B cell (primary cell): ENCODE measurements at regions not wholly inside any gene's neighbourhood (a gene's known extent, or its start where the extent isn't known, plus 50 kb on each side); places are given as distances from the start of the nearest gene placed in this dataset.

Experiments used
- CTCF ChIP-seq: fragments of 200-600 bp; IDR thresholded peaks from one replicate; pipeline ENCODE4 v1.8.0; 2022; ENCODE audit warnings: antibody characterized with exemption, mild to moderate bottlenecking
- EZH2 ChIP-seq: IDR thresholded peaks from 2 replicates; pipeline ENCODE4 v1.6.1; 2012; ENCODE audit warnings: borderline replicate concordance, low read depth, mild to moderate bottlenecking, moderate library complexity, low read length; ENCODE audit not compliant: insufficient read depth, poor library complexity, severe bottlenecking

- TF ChIP-seq CTCF, result no peak
- TF ChIP-seq EZH2, result no peak
Observed at GRCh38 chr5:111984044-111984443, 227.1 kb upstream of the NREP start.
